Neuronal stem cell (in vitro differentiated cells): ENCODE measurements at regions not wholly inside any gene's neighbourhood (a gene's known extent, or its start where the extent isn't known, plus 50 kb on each side); places are given as distances from the start of the nearest gene placed in this dataset. TPM values are rescaled to one million over a fixed set of nuclear protein-coding genes. Genes with fewer than 3 reads are reported as not detected.

Experiments used
- DNase-seq: peaks from one replicate; pipeline ENCODE4 v3.0.0-alpha.2; 2013; ENCODE audit warnings: low spot score
- H2AFZ ChIP-seq: one replicate; pipeline ENCODE4 v1.6.1; 2013; ENCODE audit warnings: mild to moderate bottlenecking, low read length, inconsistent platforms
- H2AK5ac ChIP-seq: 2 replicates; pipeline ENCODE4 v1.6.1; 2013; ENCODE audit warnings: low read depth, mild to moderate bottlenecking, inconsistent platforms, low read length, moderate library complexity, mixed read lengths
- H2BK120ac ChIP-seq: 2 replicates; pipeline ENCODE4 v1.6.1; 2013; ENCODE audit warnings: low read depth, mild to moderate bottlenecking, inconsistent platforms, low read length, moderate library complexity, mixed read lengths
- H2BK12ac ChIP-seq: one replicate; pipeline ENCODE4 v1.6.1; 2013; ENCODE audit warnings: low read length, inconsistent platforms
- H2BK15ac ChIP-seq: 2 replicates; pipeline ENCODE4 v1.6.1; 2013; ENCODE audit warnings: mild to moderate bottlenecking, low read length, inconsistent platforms, mixed read lengths
- H2BK5ac ChIP-seq: one replicate; pipeline ENCODE4 v1.6.1; 2013; ENCODE audit warnings: inconsistent platforms, mild to moderate bottlenecking, low read length, moderate library complexity
- H3K14ac ChIP-seq: one replicate; pipeline ENCODE4 v1.6.1; 2013; ENCODE audit warnings: low read length, inconsistent platforms
- H3K18ac ChIP-seq: 2 replicates; pipeline ENCODE4 v1.6.1; 2013; ENCODE audit warnings: low read length, inconsistent platforms
- H3K23ac ChIP-seq: 2 replicates; pipeline ENCODE4 v1.6.1; 2013; ENCODE audit warnings: low read depth, mild to moderate bottlenecking, mixed read lengths, low read length, inconsistent platforms; ENCODE audit not compliant: poor library complexity
- H3K27ac ChIP-seq: replicated peaks from 3 replicates; pipeline ENCODE4 v1.5.1; 2013; ENCODE audit warnings: low read length, inconsistent platforms
- H3K27me3 ChIP-seq, 3 experiments: 2 replicates each; pipeline ENCODE4 v1.6.1; 2013; ENCODE audit warnings: low read length in 3 of 3, mild to moderate bottlenecking in 2 of 3, inconsistent platforms in 1 of 3, low read depth in 1 of 3, mixed read lengths in 1 of 3, moderate library complexity in 1 of 3; ENCODE audit not compliant: control insufficient read depth in 3 of 3, insufficient read depth in 3 of 3
- H3K36me3 ChIP-seq, 2 donors: replicated peaks in 1 of 2; 2 replicates each; pipeline ENCODE4 v1.6.1; 2013; ENCODE audit warnings: low read length in 2 of 2; ENCODE audit not compliant: control insufficient read depth in 2 of 2, insufficient read depth in 2 of 2
- H3K4ac ChIP-seq: 2 replicates; pipeline ENCODE4 v1.6.1; 2013; ENCODE audit warnings: inconsistent platforms, mild to moderate bottlenecking, low read length, moderate library complexity
- H3K4me1 ChIP-seq, 2 donors: 1 replicate in 1 of 2; 2 replicates in 1 of 2; pipeline ENCODE4 v1.6.1; 2013; ENCODE audit warnings: low read length in 2 of 2, low read depth in 1 of 2; ENCODE audit not compliant: control insufficient read depth in 2 of 2, insufficient read depth in 1 of 2
- H3K4me2 ChIP-seq: one replicate; pipeline ENCODE4 v1.6.1; 2013; ENCODE audit warnings: mild to moderate bottlenecking, low read length, inconsistent platforms; ENCODE audit not compliant: insufficient read depth, poor library complexity, severe bottlenecking
- H3K4me3 ChIP-seq, 2 donors: 2 replicates each; pipeline ENCODE4 v1.5.1; 2013; ENCODE audit warnings: low read length in 2 of 2, mild to moderate bottlenecking in 2 of 2, inconsistent platforms in 1 of 2, moderate library complexity in 1 of 2
- H3K79me1 ChIP-seq: one replicate; pipeline ENCODE4 v1.6.1; 2013; ENCODE audit warnings: low read depth, mild to moderate bottlenecking, inconsistent platforms, low read length, moderate library complexity
- H3K9ac ChIP-seq: one replicate; pipeline ENCODE4 v1.6.1; 2013; ENCODE audit warnings: mild to moderate bottlenecking, low read depth, low read length, inconsistent platforms; ENCODE audit not compliant: poor library complexity
- H3K9me3 ChIP-seq, 2 donors: replicated peaks in 1 of 2; 2 replicates each; pipeline versions ENCODE3 to v1.6.1; 2013; ENCODE audit warnings: low read length in 2 of 2, mild to moderate bottlenecking in 2 of 2, inconsistent platforms in 1 of 2, low read depth in 1 of 2, mixed read lengths in 1 of 2, moderate library complexity in 1 of 2; ENCODE audit not compliant: control insufficient read depth in 2 of 2, insufficient read depth in 1 of 2
- H4K8ac ChIP-seq: one replicate; pipeline ENCODE4 v1.6.1; 2013; ENCODE audit warnings: low read depth, mild to moderate bottlenecking, inconsistent platforms, low read length, moderate library complexity
- H4K91ac ChIP-seq: one replicate; pipeline ENCODE4 v1.6.1; 2013; ENCODE audit warnings: low read length, low read depth, mild to moderate bottlenecking, inconsistent platforms; ENCODE audit not compliant: poor library complexity
- WGBS, 2 donors: extraction: QIAGEN DNeasy Blood & Tissue Kit; methylation state at CpG; one replicate each; pipeline ENCODE4 v1.1.7; 2013; ENCODE audit warnings: missing lambda C conversion rate in 2 of 2, mixed read lengths in 1 of 2; ENCODE audit not compliant: insufficient read length in 2 of 2, insufficient replicate concordance in 1 of 2; ENCODE audit errors: extremely low coverage in 2 of 2; 5-methylcytosine and 5-hydroxymethylcytosine counted together
- small RNA-seq: library from polyadenylated mRNA; stranded (forward); fragments of <200 nt; extraction: miRNeasy Mini kit (QIAGEN cat#:217004); gene quantifications from one replicate; pipeline ENCODE3, GENCODE V24; 2013; ENCODE audit not compliant: insufficient read depth

- no peak overlapping the region for H4K91ac ChIP-seq
- H4K8ac ChIP-seq: no peak overlapping the region
- H3K14ac ChIP-seq: no peak overlapping the region
- WGBS, 2 donors: no CpG with 5 or more reads among the region's 5 CpGs
- no peak overlapping the region for H3K9ac ChIP-seq
- no peak overlapping the region for H2AFZ ChIP-seq
- H3K9me3 ChIP-seq: peaks cover 8 to 13% of the 10 kb centered on the region in 2 donors
- no peaks in the 10 kb centered on the region for H3K27me3 ChIP-seq
- H3K23ac ChIP-seq: no peak overlapping the region
- no peak overlapping the region for H2BK5ac ChIP-seq
- H3K4me3 ChIP-seq: no peak overlapping the region
- H2BK15ac ChIP-seq: no peak overlapping the region
- peaks cover 7% of the 10 kb centered on the region for H3K79me1 ChIP-seq
- no peak overlapping the region for H2BK12ac ChIP-seq
- no peak overlapping the region for H2BK120ac ChIP-seq
- peaks cover 0 to 2% of the 10 kb centered on the region in 2 donors for H3K4me1 ChIP-seq
- H3K18ac ChIP-seq: no peak overlapping the region
- no peak overlapping the region for H3K27ac ChIP-seq
- no peak overlapping the region for H2AK5ac ChIP-seq
- no peak overlapping the region for H3K4ac ChIP-seq
- DNase-seq: no peak
- no peak overlapping the region for H3K4me2 ChIP-seq
- peaks cover 37 to 60% of the 10 kb centered on the region in 2 donors for H3K36me3 ChIP-seq
These were observed 50.5 kb upstream of the IPO9 start for GRCh38 chr1:201778279-201779065.

Small RNA genes in the stretch of these regions (small RNA-seq; reads per million reads assigned to genes)
- not detected for gene MIR5191
- gene RNU6-501P: not detected
